GM12878 (cell line): ENCODE measurements at regions not wholly inside any gene's neighbourhood (a gene's known extent, or its start where the extent isn't known, plus 50 kb on each side); places are given as distances from the start of the nearest gene placed in this dataset.

Source experiments
- ATAC-seq: fragments of 200-7000 bp; cut with Tn5 transposase; 3 replicates; pipeline ENCODE4 v1.9.1; 2020; ENCODE audit warnings: mild to moderate bottlenecking, moderate library complexity
- BruUV-seq: library from RNA; stranded (reverse); fragments of 400-500 nt; replicated peaks from 2 replicates; lab custom pipeline; 2021; lab: Mats Ljungman, UMichigan
- CTCF ChIA-PET: fragments of 300-600 bp; sonication (Branson Sonifier 250); formaldehyde crosslinking; extraction: SDS; loops from one replicate; lab custom pipeline; 2021; ENCODE audit warnings: inconsistent platforms; lab: Yijun Ruan, JAX
- POLR2A ChIA-PET: fragments of 350-600 bp; formaldehyde crosslinking; extraction: SDS; loops from one replicate; lab custom pipeline; 2021; ENCODE audit warnings: inconsistent platforms; lab: Charles Lee
- RAD21 ChIA-PET: fragments of 300-600 bp; sonication (Branson Sonifier 250); formaldehyde crosslinking; loops from one replicate; lab custom pipeline; 2023; ENCODE audit warnings: antibody characterized with exemption; ENCODE audit not compliant: unreplicated experiment; lab: Charles Lee
- SMC1A ChIA-PET: fragments of 300-600 bp; sonication (Branson Sonifier 250); formaldehyde crosslinking; loops from one replicate; lab custom pipeline; 2023; ENCODE audit not compliant: unreplicated experiment, uncharacterized antibody; lab: Charles Lee
- DNase-seq: peaks from one replicate; pipeline ENCODE4 v3.0.0-alpha.2; 2011; ENCODE audit warnings: low read depth, low spot score
- FAIRE-seq: peaks from 3 replicates; lab custom pipeline; 2011; peaks lifted over from hg19 to GRCh38; lab: Jason Lieb, UNC
- H2AFZ ChIP-seq: 2 replicates; pipeline ENCODE4 v1.6.0; 2011; ENCODE audit warnings: low read depth, low read length, control low read depth; ENCODE audit not compliant: control insufficient read depth
- H3K27ac ChIP-seq: 2 replicates; pipeline ENCODE4 v1.5.1; 2011; ENCODE audit warnings: control low read depth; ENCODE audit not compliant: control insufficient read depth, insufficient read depth
- H3K27me3 ChIP-seq, 2 experiments: replicated peaks in 1 of 2; 2 replicates each; pipeline versions ENCODE4 v1.6.0 to v1.6.1; 2011; ENCODE audit warnings: low read length in 1 of 2; ENCODE audit not compliant: control insufficient read depth in 2 of 2, insufficient read depth in 2 of 2
- H3K36me3 ChIP-seq, 2 experiments: 2 replicates each; pipeline ENCODE4 v1.5.1; 2011; ENCODE audit warnings: low read length in 1 of 2; ENCODE audit not compliant: control insufficient read depth in 2 of 2, insufficient read depth in 2 of 2
- H3K4me1 ChIP-seq: 2 replicates; pipeline ENCODE4 v1.6.1; 2011; ENCODE audit warnings: mild to moderate bottlenecking, low read length, moderate library complexity, mixed read lengths; ENCODE audit not compliant: control insufficient read depth, insufficient read depth
- H3K4me2 ChIP-seq: 2 replicates; pipeline ENCODE4 v1.6.0; 2011; ENCODE audit warnings: control low read depth; ENCODE audit not compliant: control insufficient read depth, insufficient read depth
- H3K4me3 ChIP-seq: fragments of 200-600 bp; sonication (generic); 2 replicates; pipeline ENCODE4 v1.5.1; 2016
- H3K79me2 ChIP-seq: 2 replicates; pipeline ENCODE4 v1.6.0; 2011; ENCODE audit warnings: low read length; ENCODE audit not compliant: control insufficient read depth, insufficient read depth
- H3K9ac ChIP-seq: 2 replicates; pipeline ENCODE4 v1.8.0; 2011; ENCODE audit warnings: low read length, control low read depth, mixed read lengths; ENCODE audit not compliant: control insufficient read depth, insufficient read depth
- H3K9me3 ChIP-seq: replicated peaks from 3 replicates; pipeline ENCODE4 v1.5.1; 2011; ENCODE audit warnings: mild to moderate bottlenecking, low read length; ENCODE audit not compliant: control insufficient read depth, insufficient read depth
- H4K20me1 ChIP-seq: 2 replicates; pipeline ENCODE4 v1.6.0; 2011; ENCODE audit not compliant: control insufficient read depth, insufficient read depth
- BCL11A ChIP-seq: IDR thresholded peaks from 2 replicates; pipeline ENCODE4 v1.6.1; 2011; ENCODE audit warnings: low read depth, low read length
- CBFB ChIP-seq: IDR thresholded peaks from 2 replicates; pipeline ENCODE4 v1.6.1; 2016; ENCODE audit warnings: antibody characterized with exemption, low read depth
- KAT2A ChIP-seq: conservative IDR thresholded peaks from 2 replicates; pipeline ENCODE4 v1.6.1; 2011; ENCODE audit warnings: low read depth, low read length; ENCODE audit not compliant: control insufficient read depth
- RAD51 ChIP-seq: fragments of 450-650 bp; IDR thresholded peaks from 2 replicates; pipeline ENCODE4 v1.6.1; 2016; ENCODE audit warnings: moderate library complexity, mild to moderate bottlenecking, inconsistent platforms
- RCOR1 ChIP-seq: conservative IDR thresholded peaks from 2 replicates; pipeline ENCODE4 v1.6.1; 2012; ENCODE audit warnings: low read depth, low read length, improper control_type of control experiment
- in situ Hi-C: fragments of 300-500 bp; cut with MboI; formaldehyde crosslinking; loops from 9 replicates; pipeline ENCODE4 v1.14.3; 2018; ENCODE audit warnings: mixed read lengths
- intact Hi-C: fragments of 100-400 bp; cut with micrococcal nuclease; formaldehyde crosslinking; loops from one replicate; pipeline ENCODE4 v1.14.2; 2022; ENCODE audit not compliant: unreplicated experiment
- TF ChIP-seq, protein P1 (sequence below): IDR thresholded peaks from 2 replicates; pipeline ENCODE4 v1.6.1; 2012; ENCODE audit warnings: low read depth, low read length, improper control_type of control experiment
- TF ChIP-seq, protein P2 (sequence below): fragments of 450-650 bp; formaldehyde crosslinking; IDR thresholded peaks from 2 replicates; pipeline ENCODE4 v1.5.0; 2022; ENCODE audit warnings: mild to moderate bottlenecking, missing genetic modification characterization

DNA sequence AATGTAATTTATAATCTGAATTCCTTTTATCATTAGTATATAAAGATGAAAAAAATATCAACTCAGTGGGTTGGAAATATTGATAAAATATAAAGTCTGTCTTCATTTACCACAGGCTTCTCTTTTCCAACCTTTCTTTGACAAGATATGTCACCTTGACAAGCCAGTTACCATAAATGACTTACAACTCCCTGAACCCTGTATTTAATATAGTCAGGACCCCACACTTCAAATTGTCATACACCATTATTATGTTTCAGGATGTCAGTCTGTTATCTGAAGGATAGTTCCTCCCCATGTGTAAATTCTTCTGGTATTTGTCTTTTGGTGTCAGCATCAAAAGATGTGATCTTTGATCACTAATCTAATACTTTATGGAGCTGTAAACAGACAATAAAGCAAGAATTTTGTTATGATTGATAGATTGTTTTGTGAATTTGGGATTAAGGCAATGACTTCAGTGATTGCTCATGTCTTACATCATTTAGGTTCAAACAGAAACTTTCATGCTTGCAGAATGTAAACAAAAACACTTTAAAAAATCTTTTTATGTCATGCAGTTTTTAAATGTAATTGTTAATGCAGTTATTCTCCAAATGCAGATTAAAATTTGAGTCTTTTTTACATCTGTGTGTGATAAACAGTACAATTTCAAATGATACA, 503.5 kb upstream of the BCHE start:
- no peaks in the 10 kb centered on the region for H4K20me1 ChIP-seq
- no peak overlapping the region for H3K27ac ChIP-seq
- ChIA-PET SMC1A (no interaction called here), POLR2A (no interaction called here), RAD21 (no interaction called here), CTCF (interaction anchor here (1.3 kb wide), 1 partner anchor 9 kb away, joined by 4 read pairs; no protein-coding TSS in a partner anchor)
- no peaks in the 10 kb centered on the region for H3K4me1 ChIP-seq
- no peak overlapping the region for H3K9ac ChIP-seq
- no peak overlapping the region for H2AFZ ChIP-seq
- H3K9me3 ChIP-seq: no peaks in the 10 kb centered on the region
- H3K4me3 ChIP-seq: no peak overlapping the region
- intact Hi-C loops: no loop called here
- in situ Hi-C loops: no loop called here
- ATAC-seq (no peak), DNase-seq (no peak), FAIRE-seq (peak; percentile 62)
- H3K27me3 ChIP-seq: no peaks in the 10 kb centered on the region
- no TSS peak for BruUV-seq
- H3K36me3 ChIP-seq: no peaks in the 10 kb centered on the region
- TF ChIP-seq, protein P1, sequence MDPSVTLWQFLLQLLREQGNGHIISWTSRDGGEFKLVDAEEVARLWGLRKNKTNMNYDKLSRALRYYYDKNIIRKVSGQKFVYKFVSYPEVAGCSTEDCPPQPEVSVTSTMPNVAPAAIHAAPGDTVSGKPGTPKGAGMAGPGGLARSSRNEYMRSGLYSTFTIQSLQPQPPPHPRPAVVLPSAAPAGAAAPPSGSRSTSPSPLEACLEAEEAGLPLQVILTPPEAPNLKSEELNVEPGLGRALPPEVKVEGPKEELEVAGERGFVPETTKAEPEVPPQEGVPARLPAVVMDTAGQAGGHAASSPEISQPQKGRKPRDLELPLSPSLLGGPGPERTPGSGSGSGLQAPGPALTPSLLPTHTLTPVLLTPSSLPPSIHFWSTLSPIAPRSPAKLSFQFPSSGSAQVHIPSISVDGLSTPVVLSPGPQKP: no peak
- TF ChIP-seq BCL11A (no peak), RAD51 (no peak), CBFB (no peak), KAT2A (no peak), RCOR1 (no peak)
- TF ChIP-seq, protein P2, sequence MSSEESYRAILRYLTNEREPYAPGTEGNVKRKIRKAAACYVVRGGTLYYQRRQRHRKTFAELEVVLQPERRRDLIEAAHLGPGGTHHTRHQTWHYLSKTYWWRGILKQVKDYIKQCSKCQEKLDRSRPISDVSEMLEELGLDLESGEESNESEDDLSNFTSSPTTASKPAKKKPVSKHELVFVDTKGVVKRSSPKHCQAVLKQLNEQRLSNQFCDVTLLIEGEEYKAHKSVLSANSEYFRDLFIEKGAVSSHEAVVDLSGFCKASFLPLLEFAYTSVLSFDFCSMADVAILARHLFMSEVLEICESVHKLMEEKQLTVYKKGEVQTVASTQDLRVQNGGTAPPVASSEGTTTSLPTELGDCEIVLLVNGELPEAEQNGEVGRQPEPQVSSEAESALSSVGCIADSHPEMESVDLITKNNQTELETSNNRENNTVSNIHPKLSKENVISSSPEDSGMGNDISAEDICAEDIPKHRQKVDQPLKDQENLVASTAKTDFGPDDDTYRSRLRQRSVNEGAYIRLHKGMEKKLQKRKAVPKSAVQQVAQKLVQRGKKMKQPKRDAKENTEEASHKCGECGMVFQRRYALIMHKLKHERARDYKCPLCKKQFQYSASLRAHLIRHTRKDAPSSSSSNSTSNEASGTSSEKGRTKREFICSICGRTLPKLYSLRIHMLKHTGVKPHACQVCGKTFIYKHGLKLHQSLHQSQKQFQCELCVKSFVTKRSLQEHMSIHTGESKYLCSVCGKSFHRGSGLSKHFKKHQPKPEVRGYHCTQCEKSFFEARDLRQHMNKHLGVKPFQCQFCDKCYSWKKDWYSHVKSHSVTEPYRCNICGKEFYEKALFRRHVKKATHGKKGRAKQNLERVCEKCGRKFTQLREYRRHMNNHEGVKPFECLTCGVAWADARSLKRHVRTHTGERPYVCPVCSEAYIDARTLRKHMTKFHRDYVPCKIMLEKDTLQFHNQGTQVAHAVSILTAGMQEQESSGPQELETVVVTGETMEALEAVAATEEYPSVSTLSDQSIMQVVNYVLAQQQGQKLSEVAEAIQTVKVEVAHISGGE (CRISPR knock-in tag): no peak
- H3K79me2 ChIP-seq: no peaks in the 10 kb centered on the region
- no peak overlapping the region for H3K4me2 ChIP-seq
